Neuronal stem cell (in vitro differentiated cells): ENCODE measurements at regions not wholly inside any gene's neighbourhood (a gene's known extent, or its start where the extent isn't known, plus 50 kb on each side); places are given as distances from the start of the nearest gene placed in this dataset.
A peak's percentile ranks its signal among the peaks of the same experiment; 100 is the strongest.

Experiments
- DNase-seq: peaks from one replicate; pipeline ENCODE4 v3.0.0-alpha.2; 2013; ENCODE audit warnings: low spot score
- H2AFZ ChIP-seq: one replicate; pipeline ENCODE4 v1.6.1; 2013; ENCODE audit warnings: mild to moderate bottlenecking, low read length, inconsistent platforms
- H2AK5ac ChIP-seq: 2 replicates; pipeline ENCODE4 v1.6.1; 2013; ENCODE audit warnings: low read depth, mild to moderate bottlenecking, inconsistent platforms, low read length, moderate library complexity, mixed read lengths
- H2BK120ac ChIP-seq: 2 replicates; pipeline ENCODE4 v1.6.1; 2013; ENCODE audit warnings: low read depth, mild to moderate bottlenecking, inconsistent platforms, low read length, moderate library complexity, mixed read lengths
- H2BK12ac ChIP-seq: one replicate; pipeline ENCODE4 v1.6.1; 2013; ENCODE audit warnings: low read length, inconsistent platforms
- H2BK15ac ChIP-seq: 2 replicates; pipeline ENCODE4 v1.6.1; 2013; ENCODE audit warnings: mild to moderate bottlenecking, low read length, inconsistent platforms, mixed read lengths
- H2BK5ac ChIP-seq: one replicate; pipeline ENCODE4 v1.6.1; 2013; ENCODE audit warnings: inconsistent platforms, mild to moderate bottlenecking, low read length, moderate library complexity
- H3K14ac ChIP-seq: one replicate; pipeline ENCODE4 v1.6.1; 2013; ENCODE audit warnings: low read length, inconsistent platforms
- H3K18ac ChIP-seq: 2 replicates; pipeline ENCODE4 v1.6.1; 2013; ENCODE audit warnings: low read length, inconsistent platforms
- H3K23ac ChIP-seq: 2 replicates; pipeline ENCODE4 v1.6.1; 2013; ENCODE audit warnings: low read depth, mild to moderate bottlenecking, mixed read lengths, low read length, inconsistent platforms; ENCODE audit not compliant: poor library complexity
- H3K27ac ChIP-seq: replicated peaks from 3 replicates; pipeline ENCODE4 v1.5.1; 2013; ENCODE audit warnings: low read length, inconsistent platforms
- H3K27me3 ChIP-seq, 3 experiments: 2 replicates each; pipeline ENCODE4 v1.6.1; 2013; ENCODE audit warnings: low read length in 3 of 3, mild to moderate bottlenecking in 2 of 3, inconsistent platforms in 1 of 3, low read depth in 1 of 3, mixed read lengths in 1 of 3, moderate library complexity in 1 of 3; ENCODE audit not compliant: control insufficient read depth in 3 of 3, insufficient read depth in 3 of 3
- H3K36me3 ChIP-seq, 2 donors: replicated peaks in 1 of 2; 2 replicates each; pipeline ENCODE4 v1.6.1; 2013; ENCODE audit warnings: low read length in 2 of 2; ENCODE audit not compliant: control insufficient read depth in 2 of 2, insufficient read depth in 2 of 2
- H3K4ac ChIP-seq: 2 replicates; pipeline ENCODE4 v1.6.1; 2013; ENCODE audit warnings: inconsistent platforms, mild to moderate bottlenecking, low read length, moderate library complexity
- H3K4me1 ChIP-seq, 2 donors: 1 replicate in 1 of 2; 2 replicates in 1 of 2; pipeline ENCODE4 v1.6.1; 2013; ENCODE audit warnings: low read length in 2 of 2, low read depth in 1 of 2; ENCODE audit not compliant: control insufficient read depth in 2 of 2, insufficient read depth in 1 of 2
- H3K4me2 ChIP-seq: one replicate; pipeline ENCODE4 v1.6.1; 2013; ENCODE audit warnings: mild to moderate bottlenecking, low read length, inconsistent platforms; ENCODE audit not compliant: insufficient read depth, poor library complexity, severe bottlenecking
- H3K4me3 ChIP-seq, 2 donors: 2 replicates each; pipeline ENCODE4 v1.5.1; 2013; ENCODE audit warnings: low read length in 2 of 2, mild to moderate bottlenecking in 2 of 2, inconsistent platforms in 1 of 2, moderate library complexity in 1 of 2
- H3K79me1 ChIP-seq: one replicate; pipeline ENCODE4 v1.6.1; 2013; ENCODE audit warnings: low read depth, mild to moderate bottlenecking, inconsistent platforms, low read length, moderate library complexity
- H3K9ac ChIP-seq: one replicate; pipeline ENCODE4 v1.6.1; 2013; ENCODE audit warnings: mild to moderate bottlenecking, low read depth, low read length, inconsistent platforms; ENCODE audit not compliant: poor library complexity
- H3K9me3 ChIP-seq, 2 donors: replicated peaks in 1 of 2; 2 replicates each; pipeline versions ENCODE3 to v1.6.1; 2013; ENCODE audit warnings: low read length in 2 of 2, mild to moderate bottlenecking in 2 of 2, inconsistent platforms in 1 of 2, low read depth in 1 of 2, mixed read lengths in 1 of 2, moderate library complexity in 1 of 2; ENCODE audit not compliant: control insufficient read depth in 2 of 2, insufficient read depth in 1 of 2
- H4K8ac ChIP-seq: one replicate; pipeline ENCODE4 v1.6.1; 2013; ENCODE audit warnings: low read depth, mild to moderate bottlenecking, inconsistent platforms, low read length, moderate library complexity
- H4K91ac ChIP-seq: one replicate; pipeline ENCODE4 v1.6.1; 2013; ENCODE audit warnings: low read length, low read depth, mild to moderate bottlenecking, inconsistent platforms; ENCODE audit not compliant: poor library complexity
- WGBS, 2 donors: extraction: QIAGEN DNeasy Blood & Tissue Kit; methylation state at CpG; one replicate each; pipeline ENCODE4 v1.1.7; 2013; ENCODE audit warnings: missing lambda C conversion rate in 2 of 2, mixed read lengths in 1 of 2; ENCODE audit not compliant: insufficient read length in 2 of 2, insufficient replicate concordance in 1 of 2; ENCODE audit errors: extremely low coverage in 2 of 2; 5-methylcytosine and 5-hydroxymethylcytosine counted together

- Histone ChIP-seq H3K9me3 (peaks cover 0 to 3% of the 10 kb centered on the region in 2 donors), H3K23ac (no peak overlapping the region), H3K4me3 (no peak overlapping the region), H4K8ac (no peak overlapping the region), H3K4me1 (no peaks in the 10 kb centered on the region), H2BK5ac (no peak overlapping the region), H3K27ac (no peak overlapping the region), H3K79me1 (no peaks in the 10 kb centered on the region), H2BK12ac (no peak overlapping the region), H2AK5ac (no peak overlapping the region), H3K18ac (no peak overlapping the region), H2BK15ac (no peak overlapping the region), H2BK120ac (no peak overlapping the region), H3K27me3 (peaks cover 0 to 13% (median 0%) of the 10 kb centered on the region in 3 experiments), H3K36me3 (no peaks in the 10 kb centered on the region), H4K91ac (no peak overlapping the region), H2AFZ (no peak overlapping the region), H3K4me2 (no peak overlapping the region), H3K9ac (no peak overlapping the region), H3K4ac (no peak overlapping the region), H3K14ac (no peak overlapping the region)
- DNase-seq = no peak
- WGBS, 2 donors = no CpG with 5 or more reads among the region's 6 CpGs
These were observed 163.7 kb downstream of the URI1 start for GRCh38 chr19:30105727-30106126.

- Histone ChIP-seq H3K18ac (no peak overlapping the region), H2AK5ac (peak overlapping the region; percentile 11), H4K8ac (no peak overlapping the region), H3K4ac (no peak overlapping the region), H3K9me3 (peaks cover 0 to 2% of the 10 kb centered on the region in 2 donors), H3K27me3 (peaks cover 0 to 13% (median 0%) of the 10 kb centered on the region in 3 experiments), H2BK120ac (no peak overlapping the region), H3K4me3 (no peak overlapping the region), H3K79me1 (no peaks in the 10 kb centered on the region), H3K36me3 (no peaks in the 10 kb centered on the region), H2BK5ac (no peak overlapping the region), H3K4me1 (no peaks in the 10 kb centered on the region), H4K91ac (no peak overlapping the region), H3K4me2 (no peak overlapping the region), H3K23ac (peak overlapping the region; percentile 76), H3K14ac (peak overlapping the region; percentile 72), H3K27ac (no peak overlapping the region), H2AFZ (no peak overlapping the region), H2BK12ac (no peak overlapping the region), H3K9ac (no peak overlapping the region), H2BK15ac (peak overlapping the region; percentile 84)
- WGBS, 2 donors = no CpG with 5 or more reads among the region's 11 CpGs
- DNase-seq = no peak
These were observed 164.5 kb downstream of the URI1 start for GRCh38 chr19:30106417-30107095.

GRCh38 chr19:30107251-30107650 is 165.2 kb downstream of the URI1 start:
- no peaks in the 10 kb centered on the region for H3K79me1 ChIP-seq
- no peaks in the 10 kb centered on the region for H3K36me3 ChIP-seq
- H3K23ac ChIP-seq = no peak overlapping the region
- H3K27ac ChIP-seq = no peak overlapping the region
- H3K4ac ChIP-seq = no peak overlapping the region
- H3K27me3 ChIP-seq = peaks cover 0 to 13% (median 0%) of the 10 kb centered on the region in 3 experiments
- H2BK5ac ChIP-seq = no peak overlapping the region
- H3K9ac ChIP-seq = no peak overlapping the region
- H2AK5ac ChIP-seq = no peak overlapping the region
- H2BK120ac ChIP-seq = no peak overlapping the region
- H2BK15ac ChIP-seq = no peak overlapping the region
- no peak overlapping the region for H3K4me2 ChIP-seq
- H3K14ac ChIP-seq = no peak overlapping the region
- peaks cover 0 to under 1% of the 10 kb centered on the region in 2 donors for H3K9me3 ChIP-seq
- H3K18ac ChIP-seq = no peak overlapping the region
- WGBS, 2 donors = no CpG with 5 or more reads among the region's 12 CpGs
- no peak overlapping the region for H2BK12ac ChIP-seq
- DNase-seq = no peak
- H4K91ac ChIP-seq = no peak overlapping the region
- no peak overlapping the region for H3K4me3 ChIP-seq
- no peaks in the 10 kb centered on the region for H3K4me1 ChIP-seq
- H2AFZ ChIP-seq = no peak overlapping the region
- no peak overlapping the region for H4K8ac ChIP-seq

- DNase-seq = no peak
- H3K9me3 ChIP-seq = no peaks in the 10 kb centered on the region
- H3K4ac ChIP-seq = no peak overlapping the region
- no peak overlapping the region for H3K4me3 ChIP-seq
- H2BK15ac ChIP-seq = no peak overlapping the region
- H2BK12ac ChIP-seq = no peak overlapping the region
- no peak overlapping the region for H3K9ac ChIP-seq
- H3K36me3 ChIP-seq = no peaks in the 10 kb centered on the region
- H2BK5ac ChIP-seq = no peak overlapping the region
- H3K23ac ChIP-seq = no peak overlapping the region
- no peaks in the 10 kb centered on the region for H3K79me1 ChIP-seq
- peak overlapping the region; percentile 19 for H2AK5ac ChIP-seq
- no peak overlapping the region for H4K8ac ChIP-seq
- no CpG with 5 or more reads among the region's 5 CpGs for WGBS, 2 donors
- H3K4me1 ChIP-seq = no peaks in the 10 kb centered on the region
- peaks cover 0 to 13% (median 0%) of the 10 kb centered on the region in 3 experiments for H3K27me3 ChIP-seq
- no peak overlapping the region for H3K14ac ChIP-seq
- H2BK120ac ChIP-seq = no peak overlapping the region
- no peak overlapping the region for H3K18ac ChIP-seq
- no peak overlapping the region for H4K91ac ChIP-seq
- H3K4me2 ChIP-seq = no peak overlapping the region
- no peak overlapping the region for H2AFZ ChIP-seq
- H3K27ac ChIP-seq = no peak overlapping the region
These were observed 167.5 kb downstream of the URI1 start for GRCh38 chr19:30109565-30109964.
